Left lobe of liver (tissue), 2 donors: ENCODE measurements at regions not wholly inside any gene's neighbourhood (a gene's known extent, or its start where the extent isn't known, plus 50 kb on each side); places are given as distances from the start of the nearest gene placed in this dataset.

Experiments used
- ATAC-seq: fragments of 200-7000 bp; cut with Tn5 transposase; one replicate; pipeline ENCODE4 v1.9.1; 2020; ENCODE audit warnings: mild to moderate bottlenecking, moderate library complexity
- DNase-seq: peaks from one replicate; pipeline ENCODE4 v3.0.0-alpha.2; 2020; ENCODE audit warnings: low spot score
- donor health status: DM: no; HTN: no; CAD: no; lungs with moderate emphysema.
- donor health status: DM: no; HTN: yes; CAD: no.

DNA sequence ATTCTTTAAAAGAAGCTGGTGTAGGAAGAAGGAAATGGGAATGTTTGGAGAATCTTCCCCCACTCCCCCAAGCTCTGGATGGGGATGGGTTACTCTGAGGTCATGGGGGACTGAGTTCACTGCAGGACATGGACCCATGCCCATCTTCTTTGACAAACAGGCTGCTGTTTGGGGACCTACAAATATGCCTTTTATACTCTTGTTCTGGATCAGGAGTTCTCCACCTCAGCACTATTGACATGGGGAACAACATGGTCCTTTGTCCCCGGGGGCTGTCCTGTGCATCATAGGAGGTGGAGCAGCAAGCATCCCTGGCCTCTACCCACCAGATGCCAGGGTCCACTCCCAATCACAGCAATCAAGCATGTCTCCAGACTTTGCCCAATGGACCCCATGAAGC is 365.8 kb upstream of the C1orf174 start:
- DNase-seq (no peak), ATAC-seq (no peak)

DNA sequence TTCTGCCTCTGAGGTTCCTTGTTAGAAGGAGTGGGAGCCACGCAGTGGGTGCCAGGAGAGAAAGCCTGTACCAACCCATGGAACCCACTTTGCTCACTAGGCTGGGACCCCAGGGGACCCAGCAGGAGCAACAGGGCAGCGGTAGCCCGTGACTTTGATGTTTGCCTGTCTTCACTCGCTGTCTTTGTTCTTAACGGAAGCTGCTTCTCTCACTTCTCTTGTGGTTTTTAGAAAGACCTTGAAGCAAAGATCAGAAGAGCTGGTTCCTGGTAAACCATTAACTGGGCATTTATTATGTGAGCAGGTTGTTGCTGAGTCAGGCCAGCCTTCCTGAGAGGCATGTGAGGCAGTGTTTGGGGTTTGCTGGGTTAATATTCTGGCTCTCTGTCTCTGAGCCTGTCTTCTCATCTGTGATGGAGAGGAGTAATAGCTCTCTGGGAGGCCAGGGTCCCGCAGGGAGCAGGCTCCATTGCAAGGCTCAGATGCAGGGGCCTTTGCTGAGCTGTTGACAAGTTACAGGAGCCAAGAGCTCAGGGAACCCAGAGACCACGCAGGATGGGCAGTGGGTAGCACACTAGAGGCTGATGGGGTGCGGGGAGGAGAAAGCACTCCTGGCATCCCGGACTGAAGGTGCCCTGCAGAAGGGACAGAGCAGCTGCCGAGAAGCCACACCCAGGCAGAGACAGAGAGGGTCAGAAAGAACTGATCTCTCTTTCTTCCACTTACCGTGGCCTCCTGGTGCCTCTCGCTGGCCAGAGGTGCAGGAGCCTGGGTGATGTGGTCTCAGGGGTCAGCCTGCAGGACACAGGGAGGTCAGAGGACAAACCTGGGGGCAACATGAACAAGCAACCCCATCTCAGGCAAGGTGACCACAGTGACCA is 367.5 kb upstream of the C1orf174 start:
- ATAC-seq (no peak), DNase-seq (no peak)

DNA sequence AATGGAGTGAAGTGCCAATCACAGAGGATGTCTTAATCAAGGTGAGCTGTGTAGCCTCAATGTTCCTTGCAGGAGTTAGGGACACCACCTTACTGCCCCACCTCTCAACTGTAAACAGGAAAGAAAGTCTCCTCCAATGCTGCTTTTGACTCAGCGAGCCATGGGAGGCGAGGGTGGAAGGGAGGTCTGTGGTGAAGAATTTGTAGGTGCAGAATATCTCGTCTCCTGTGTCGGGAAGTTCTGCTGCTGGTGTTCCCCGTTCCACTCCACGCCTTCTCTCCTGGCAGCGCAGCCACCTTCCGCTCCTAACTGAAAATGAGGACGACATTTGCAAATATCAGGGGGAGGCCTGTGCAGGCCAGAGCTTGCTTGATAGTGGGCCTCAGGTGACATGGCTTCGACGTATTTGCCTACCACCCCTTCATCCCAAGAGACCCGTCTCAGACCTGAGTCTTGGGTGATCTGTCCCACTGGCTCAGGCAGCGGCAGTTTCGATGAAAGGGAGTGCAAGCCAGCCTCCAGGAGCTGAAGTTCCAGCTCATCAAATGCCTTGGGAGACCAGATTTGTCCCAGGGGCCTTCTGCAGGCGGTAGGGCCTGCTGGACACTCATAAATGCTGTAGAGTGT is 368.3 kb upstream of the C1orf174 start:
- DNase-seq (no peak), ATAC-seq (no peak)

DNA sequence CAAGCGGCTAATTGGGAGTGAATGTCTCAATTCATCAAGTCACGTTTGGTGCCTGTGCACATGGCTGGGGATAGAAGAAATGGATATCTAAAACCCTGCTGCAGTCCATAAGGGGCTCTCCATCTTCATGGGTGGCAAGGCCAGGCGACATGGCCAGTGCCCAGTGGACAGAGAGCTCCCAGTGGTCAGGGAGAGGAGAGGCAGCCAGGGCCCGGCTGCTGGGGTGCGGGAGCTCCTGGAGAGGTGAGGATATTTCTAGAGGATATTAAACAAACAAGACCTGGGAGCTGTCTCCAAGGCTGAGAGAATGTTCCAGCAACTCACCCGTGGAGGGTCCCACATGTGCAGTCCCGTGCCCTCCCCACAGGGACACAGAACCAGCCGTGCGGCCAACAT is 368.8 kb upstream of the C1orf174 start:
- ATAC-seq: no peak
- DNase-seq: no peak

DNA sequence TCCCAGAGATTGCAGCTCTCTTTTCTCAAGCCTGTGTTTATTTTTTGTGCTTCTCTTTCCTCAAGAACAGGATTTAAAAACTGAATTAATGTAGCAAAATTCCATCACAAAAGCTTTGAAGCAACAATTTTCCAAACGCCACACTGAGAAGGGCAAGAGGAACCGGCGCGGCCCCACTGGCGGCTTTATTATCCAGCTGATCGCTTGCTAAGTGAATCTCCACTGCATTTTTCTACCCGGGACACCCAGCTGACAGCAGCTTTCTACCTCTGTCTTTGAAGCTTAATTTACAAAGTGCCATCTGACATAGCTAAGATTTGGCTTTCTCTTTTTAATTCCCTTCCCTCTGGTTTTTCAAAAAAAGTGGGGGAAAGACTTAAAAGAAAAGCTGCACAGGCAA is 369.3 kb upstream of the C1orf174 start:
- DNase-seq: no peak
- no peak for ATAC-seq

DNA sequence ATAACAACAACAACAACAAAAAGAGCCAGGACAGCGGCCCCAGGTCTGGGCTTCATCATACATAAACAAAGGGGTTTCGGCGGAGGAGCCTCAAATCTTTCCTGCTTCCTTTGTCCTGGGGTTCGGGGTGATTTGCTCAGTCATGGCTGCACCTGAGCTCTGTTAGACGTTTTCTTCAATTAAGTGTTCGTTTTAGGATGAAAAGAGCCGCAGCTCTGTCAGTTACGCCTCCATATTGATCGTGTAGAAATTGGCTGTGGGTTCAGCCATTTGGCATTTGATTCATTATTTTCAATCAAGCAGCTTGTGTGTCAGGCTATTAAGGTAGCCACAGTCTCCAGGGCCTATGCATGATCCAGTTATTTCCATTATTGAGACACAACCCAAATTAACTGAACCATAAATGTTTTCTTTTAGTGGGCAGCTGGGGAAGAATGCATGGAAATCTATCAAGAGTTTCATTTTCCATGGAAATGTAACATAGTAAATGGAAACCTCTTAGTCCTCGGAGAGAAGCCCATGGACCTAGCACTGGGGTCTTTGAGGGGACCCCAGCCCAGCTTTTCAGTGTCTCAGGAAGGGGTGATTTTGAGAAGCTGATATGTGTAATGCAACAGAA is 370.0 kb upstream of the C1orf174 start:
- DNase-seq: no peak
- no peak for ATAC-seq

DNA sequence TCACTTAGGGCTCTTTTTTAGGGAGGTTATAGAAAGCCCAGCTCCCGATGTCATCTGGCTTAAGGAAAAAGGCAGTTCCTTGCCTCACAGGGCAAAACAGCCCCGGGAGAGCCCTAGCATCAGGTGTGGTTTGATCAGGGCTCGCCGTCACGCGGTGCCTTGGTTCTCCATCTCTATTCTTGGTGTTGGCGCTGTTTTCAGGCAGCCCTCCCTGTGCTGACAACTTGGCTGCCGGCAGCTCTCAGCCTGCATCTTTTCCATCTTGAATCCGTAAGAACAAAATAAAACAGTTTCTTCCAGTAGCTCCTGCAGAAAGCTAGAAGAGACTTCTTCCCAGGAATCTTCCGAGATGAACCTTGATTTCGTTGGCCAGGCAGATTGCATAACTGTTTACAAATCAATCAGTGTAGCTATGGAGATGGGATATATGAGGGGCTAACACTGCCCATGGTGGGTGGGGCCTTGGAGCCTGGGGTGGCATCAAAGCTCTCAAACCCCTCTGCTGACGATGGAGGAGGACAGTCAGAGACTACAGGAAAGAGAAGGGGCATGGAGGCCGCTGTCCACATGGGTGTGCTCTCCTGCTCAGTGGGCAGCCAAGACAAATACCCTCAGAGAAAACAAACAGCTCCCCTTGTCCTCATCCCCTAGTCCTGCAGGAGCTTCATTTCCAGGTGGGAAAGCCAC is 370.7 kb upstream of the C1orf174 start:
- no peak for DNase-seq
- no peak for ATAC-seq

DNA sequence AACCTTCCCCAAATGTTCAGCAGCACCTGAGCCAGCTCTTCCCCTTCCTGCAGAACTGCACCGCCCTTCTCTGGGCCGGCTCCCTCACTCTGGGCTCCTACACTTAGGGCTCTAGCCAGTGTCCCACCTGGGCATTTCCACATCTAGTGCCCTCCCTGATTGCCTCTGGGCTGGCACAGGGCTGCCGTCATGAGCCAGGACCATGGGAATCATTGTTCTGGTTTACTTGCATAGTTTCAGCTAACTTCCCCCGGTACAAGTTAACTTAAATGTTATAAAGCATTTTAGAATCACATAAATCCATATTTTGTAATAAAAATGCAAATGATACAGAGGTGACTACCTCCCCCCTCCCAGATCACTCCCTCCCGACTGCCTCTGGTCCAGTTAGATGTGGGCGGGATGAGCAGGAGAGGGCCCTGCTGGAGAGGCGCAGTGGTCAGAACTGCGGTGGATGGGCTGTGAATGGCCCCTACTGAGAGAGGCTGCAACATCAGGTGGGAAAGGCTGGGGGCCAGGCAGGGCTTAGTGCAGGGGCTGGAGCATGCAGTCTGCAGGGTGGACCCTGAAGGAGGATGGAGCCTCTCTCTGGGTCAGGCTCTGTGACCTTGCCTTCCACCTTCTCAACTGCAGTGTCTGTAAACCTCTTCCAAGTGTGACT is 371.4 kb upstream of the C1orf174 start:
- DNase-seq: no peak
- no peak for ATAC-seq

DNA sequence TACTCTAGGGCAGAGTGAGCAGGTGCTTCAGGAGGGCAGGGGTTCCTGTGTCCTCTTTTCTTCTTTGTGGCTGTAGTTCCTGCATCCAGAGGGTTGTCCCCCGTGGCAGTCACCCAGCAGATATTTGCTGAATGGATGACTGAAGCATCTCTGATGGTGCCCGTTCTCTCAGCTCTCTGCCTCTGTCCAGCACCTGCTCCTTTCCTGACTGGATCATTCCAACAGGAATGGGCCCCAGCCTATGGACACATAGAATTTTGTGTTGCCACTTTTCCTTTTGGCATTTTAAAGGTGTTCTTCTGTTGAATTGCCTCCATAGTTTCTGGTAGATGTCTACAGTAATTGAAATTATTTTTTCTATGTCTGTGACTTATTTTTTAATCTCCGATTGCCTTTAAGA is 372.5 kb upstream of the C1orf174 start:
- ATAC-seq (no peak), DNase-seq (no peak)

DNA sequence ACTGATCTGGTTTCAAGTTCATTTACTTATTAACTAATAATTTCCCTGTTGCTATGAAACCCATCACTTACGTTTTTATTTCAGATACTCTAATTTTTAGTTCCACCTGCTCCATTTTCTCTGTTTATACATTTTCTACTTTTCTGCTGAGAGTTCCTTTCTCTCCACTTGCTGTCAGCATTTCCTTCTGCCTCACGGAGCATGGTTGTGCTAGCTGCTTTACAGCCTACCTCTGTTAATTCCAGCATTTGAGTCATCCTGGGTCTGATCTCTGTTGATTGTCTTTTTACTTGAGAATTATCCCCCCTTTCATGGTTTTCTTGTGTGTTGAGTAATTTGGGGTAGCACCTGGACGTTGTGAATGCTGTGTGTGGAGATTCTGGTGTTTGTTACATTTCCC is 373.2 kb upstream of the C1orf174 start:
- ATAC-seq (no peak), DNase-seq (no peak)

DNA sequence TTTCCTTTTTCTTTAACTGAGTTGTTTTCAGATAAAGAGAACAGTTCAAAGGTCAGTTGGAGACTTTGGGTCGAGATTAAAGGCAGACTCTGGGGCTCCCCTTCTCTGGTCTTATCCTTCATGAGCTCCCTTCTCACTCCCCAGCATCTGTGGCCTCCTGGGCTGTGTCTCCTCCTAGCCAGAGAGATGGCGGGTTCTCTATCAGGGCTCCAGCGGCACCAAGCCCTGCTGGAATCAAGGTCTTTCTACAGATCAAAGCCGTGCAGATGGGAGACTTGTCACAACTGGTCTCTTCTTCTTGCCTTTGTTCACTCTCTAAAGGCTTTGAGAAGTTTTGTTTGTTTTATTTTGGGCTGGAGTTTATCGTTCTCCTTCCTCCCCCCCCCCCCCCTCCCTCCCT is 373.7 kb upstream of the C1orf174 start:
- ATAC-seq (no peak), DNase-seq (no peak)

DNA sequence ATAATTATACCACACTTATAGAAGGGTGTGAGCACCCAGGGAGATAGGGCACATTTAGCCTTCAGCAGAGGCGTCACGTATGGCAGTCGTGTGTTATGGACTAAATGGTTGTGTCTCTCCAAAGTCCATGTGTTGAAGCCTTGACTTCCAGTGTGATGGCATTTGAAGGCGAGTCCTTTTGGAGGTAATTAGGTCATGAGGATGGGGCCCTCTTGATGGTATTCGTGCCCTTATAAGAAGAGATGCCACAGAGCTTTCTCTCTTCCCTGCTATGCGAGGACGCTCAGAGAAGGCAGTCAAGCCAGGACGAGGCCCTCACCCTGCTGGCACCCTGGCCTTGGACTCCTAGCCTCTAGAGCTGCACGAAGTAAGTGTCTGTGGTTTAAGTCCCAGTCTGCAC is 375.0 kb upstream of the C1orf174 start:
- ATAC-seq (no peak), DNase-seq (no peak)

DNA sequence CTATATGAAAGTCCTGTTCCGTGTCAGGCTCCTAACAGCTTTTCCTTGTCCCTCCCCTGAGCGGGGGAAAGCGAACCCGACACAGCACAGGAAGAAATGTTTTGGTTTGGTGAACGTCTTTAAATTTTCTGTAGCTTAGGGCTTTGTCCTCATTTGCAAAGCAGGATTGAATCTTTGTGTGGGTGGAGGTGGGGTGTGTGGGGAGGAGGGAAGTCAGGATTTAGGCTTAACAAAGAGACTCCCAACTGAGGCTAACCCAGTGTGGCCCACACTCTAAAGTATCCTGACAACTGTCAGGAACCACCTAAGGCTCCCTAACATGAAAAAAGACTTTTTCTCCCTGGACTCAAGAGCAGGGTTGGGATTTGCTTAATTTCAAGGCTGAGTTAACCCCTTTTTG is 376.2 kb upstream of the C1orf174 start:
- ATAC-seq (no peak), DNase-seq (no peak)

DNA sequence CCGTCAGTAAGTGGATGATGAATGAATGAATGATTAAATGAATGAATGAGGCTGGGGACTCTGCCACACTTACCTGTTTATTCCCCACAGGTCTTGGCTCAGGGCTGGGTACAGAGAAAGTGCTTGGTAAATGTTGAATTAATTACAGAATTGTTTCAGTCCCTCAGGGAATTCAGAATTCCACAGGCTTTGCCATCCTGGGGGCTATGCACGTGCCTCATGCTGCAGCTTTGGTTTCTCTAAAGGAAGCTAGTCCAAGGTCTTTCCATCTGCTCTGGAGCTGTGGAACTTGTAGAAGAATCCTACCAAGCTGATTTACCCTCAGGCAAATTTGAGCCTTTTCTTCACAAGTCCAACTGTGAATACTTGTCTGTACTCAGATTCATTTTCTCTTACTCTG is 376.8 kb upstream of the AJAP1 start:
- no peak for DNase-seq

DNA sequence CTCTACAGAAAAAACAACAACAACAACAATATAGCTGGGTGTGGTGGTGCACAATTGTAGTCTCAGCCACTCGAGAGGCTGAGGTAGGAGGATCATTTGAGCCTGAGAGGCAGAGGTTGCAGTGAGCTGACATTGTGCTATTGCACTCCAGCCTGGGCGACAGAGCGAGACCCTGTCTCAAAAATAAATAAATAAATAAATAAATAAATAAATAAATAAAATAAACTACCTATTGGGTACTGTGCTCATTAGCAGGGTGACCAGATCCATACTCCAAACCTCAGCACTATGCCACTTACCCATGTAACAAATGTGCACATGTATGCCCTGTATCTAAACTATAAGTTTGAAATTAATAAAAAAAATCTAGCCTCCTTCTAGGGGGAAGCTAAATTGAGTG is 369.4 kb upstream of the AJAP1 start:
- ATAC-seq: no peak
- no peak for DNase-seq

More for the DNA sequence above, 376.8 kb upstream of the AJAP1 start:
- ATAC-seq: no peak

DNA sequence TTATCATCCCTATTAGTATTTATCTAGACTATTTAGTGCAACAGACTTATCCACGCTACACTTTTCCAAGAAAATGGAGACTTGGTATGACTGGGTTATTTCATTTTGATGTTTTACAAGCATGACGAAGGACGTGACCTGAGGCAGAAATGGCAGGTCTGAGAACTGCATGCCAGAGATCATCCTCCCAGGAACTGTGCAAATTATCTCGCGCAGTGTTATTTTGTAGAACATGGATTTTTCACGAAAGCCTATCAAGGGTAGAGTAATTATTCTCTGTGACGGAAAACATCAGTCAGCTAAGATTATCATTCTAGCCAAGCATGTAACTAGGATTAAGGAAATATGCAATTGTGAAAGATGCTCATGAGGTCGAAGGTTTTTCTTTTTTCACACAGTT is 361.5 kb upstream of the AJAP1 start:
- no peak for DNase-seq
- no peak for ATAC-seq

DNA sequence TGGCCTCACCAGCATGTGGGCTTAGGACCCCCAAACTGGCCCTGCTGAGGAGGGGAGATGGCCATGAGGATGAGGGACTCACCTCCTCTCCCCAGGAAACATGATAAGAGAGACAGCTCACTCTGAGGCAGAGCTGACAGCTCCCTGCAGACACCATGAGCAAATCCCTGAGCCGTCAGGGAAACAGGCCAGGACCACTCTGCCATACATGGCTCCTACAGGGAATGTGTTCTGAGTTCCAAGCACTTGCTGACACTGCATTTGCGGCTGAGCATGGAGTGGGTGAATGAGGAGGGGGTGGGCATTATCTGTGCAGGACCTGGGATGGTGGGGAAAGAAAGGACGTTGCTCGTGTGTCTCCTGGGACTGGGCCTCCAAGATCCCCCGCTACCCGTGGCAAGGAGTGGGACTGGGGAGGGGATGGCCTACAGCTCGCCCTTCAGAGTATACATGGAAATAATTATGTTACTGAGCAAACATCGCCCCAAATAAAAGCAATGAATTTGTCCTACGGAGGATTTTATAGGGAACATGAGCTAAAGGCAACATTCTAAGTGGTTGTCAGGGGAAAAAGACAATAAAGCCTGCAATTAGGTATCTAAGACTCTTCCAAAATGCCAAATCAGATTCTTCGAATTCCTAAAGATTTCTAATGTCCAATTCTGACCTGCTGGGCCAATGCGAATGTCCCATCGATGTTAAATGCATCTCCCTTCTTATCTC is 355.9 kb upstream of the AJAP1 start:
- ATAC-seq (no peak), DNase-seq (no peak)

DNA sequence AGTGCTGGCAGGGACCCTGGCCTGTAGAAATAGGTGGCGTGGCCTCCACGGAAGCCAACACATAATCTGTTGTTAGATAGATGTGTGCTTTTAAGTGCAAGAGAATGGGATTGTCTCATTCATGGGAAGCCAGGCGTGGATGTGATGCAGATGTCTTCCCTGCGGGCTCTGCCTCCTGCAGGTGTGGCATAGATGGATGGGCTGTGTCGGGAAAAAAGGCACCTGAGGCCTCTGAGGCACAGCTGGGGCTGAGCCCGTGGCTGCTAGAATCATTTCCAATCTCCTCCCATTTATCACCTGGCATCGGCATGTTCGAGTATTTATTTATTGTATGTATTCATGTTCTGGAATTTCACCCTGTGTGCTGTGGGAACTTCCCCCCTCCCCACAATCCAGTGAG is 353.4 kb upstream of the AJAP1 start:
- DNase-seq: no peak
- no peak for ATAC-seq

DNA sequence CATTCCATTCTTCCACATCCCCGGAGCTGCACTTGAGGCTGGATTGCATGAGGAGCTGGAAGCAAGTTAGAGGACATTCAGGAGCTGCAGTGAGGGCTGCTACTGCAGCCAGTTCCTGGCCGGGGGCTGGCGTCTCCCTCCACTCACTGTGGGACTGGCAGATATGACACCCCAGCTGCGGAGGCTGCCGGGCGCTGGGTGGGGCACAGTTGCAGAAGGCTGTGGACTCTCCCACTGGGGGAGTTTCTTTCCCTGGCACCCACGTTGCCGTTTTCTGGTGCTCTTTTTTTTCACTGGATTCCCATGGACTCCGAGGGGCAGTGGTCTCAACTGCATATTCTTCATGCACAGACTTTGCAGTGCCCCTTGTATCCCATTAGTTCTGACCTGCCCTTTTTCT is 351.1 kb upstream of the AJAP1 start:
- DNase-seq (no peak), ATAC-seq (no peak)

DNA sequence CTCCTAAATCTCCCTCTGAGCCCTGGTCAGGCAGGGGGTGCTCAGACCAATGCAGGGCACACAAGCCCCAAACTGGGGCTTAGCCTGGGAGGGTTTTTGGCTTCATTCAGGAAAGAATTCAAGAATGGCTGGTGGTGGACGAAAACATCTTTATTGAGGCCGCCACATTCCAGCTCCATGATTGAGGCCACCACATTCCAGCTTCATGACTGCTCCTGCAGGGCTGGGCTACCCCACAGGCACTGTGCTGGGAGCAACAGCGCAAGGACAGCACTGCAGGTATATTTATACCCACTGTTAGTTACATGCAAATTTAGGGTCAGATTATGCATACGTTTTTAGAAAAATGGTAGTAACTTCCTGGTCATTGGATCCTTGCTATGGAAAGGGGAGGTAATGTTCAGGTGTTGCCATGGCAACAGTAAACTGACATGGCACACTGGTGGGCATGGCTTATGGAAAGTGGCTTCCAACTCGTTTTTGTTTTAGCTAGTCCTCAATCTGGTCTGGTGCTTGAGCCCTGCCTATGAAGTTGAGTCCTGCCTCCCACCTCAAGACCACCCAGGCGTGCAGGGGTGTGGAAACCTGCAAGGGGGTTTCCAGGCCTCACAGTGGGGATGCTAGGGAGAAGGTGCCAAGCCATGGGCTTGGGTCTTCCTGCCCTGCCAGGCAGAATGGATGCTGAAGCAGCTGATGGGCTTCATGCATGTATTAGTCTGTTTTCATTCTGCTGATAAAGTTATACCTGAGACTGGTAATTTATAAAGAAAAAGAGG is 348.7 kb upstream of the AJAP1 start:
- DNase-seq: no peak
- no peak for ATAC-seq
